ENCODE measurements at regions not wholly inside any gene's neighbourhood (a gene's known extent, or its start where the extent isn't known, plus 50 kb on each side); places are given as distances from the start of the nearest gene placed in this dataset.

DNA sequence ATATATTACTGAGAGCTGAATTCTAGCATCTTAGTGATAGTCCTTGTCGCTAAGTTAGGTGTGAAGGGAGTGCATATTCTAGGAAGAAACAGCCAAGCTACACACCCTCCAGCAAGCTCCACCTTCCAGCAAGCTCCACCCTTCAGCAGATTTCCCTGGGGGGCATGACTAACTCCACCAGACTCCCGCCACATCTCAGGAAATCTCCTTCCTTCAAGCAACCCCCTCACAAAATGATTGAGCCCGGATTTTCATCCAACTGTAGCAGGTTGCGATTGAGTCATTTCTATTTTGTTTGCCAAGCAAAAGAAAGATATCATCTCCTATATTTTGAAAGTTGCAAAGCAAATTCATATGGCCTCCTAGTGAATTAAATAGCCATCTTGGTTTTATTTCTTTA is 162.1 kb upstream of the TMTC4 start:
- peak; percentile 73 for DNase-seq (ENCODE audit: unreplicated experiment)
- TF ChIP-seq, protein P1, sequence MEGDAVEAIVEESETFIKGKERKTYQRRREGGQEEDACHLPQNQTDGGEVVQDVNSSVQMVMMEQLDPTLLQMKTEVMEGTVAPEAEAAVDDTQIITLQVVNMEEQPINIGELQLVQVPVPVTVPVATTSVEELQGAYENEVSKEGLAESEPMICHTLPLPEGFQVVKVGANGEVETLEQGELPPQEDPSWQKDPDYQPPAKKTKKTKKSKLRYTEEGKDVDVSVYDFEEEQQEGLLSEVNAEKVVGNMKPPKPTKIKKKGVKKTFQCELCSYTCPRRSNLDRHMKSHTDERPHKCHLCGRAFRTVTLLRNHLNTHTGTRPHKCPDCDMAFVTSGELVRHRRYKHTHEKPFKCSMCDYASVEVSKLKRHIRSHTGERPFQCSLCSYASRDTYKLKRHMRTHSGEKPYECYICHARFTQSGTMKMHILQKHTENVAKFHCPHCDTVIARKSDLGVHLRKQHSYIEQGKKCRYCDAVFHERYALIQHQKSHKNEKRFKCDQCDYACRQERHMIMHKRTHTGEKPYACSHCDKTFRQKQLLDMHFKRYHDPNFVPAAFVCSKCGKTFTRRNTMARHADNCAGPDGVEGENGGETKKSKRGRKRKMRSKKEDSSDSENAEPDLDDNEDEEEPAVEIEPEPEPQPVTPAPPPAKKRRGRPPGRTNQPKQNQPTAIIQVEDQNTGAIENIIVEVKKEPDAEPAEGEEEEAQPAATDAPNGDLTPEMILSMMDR (IDR thresholded peaks at IDR 0.05; ENCODE audit: unreplicated experiment) = no peak
- Mint-ChIP-seq H3K4me1 (ENCODE audit: insufficient read depth, unreplicated experiment) (no peaks in the 10 kb centered on the region), H3K36me3 (ENCODE audit: insufficient read depth, unreplicated experiment) (no peaks in the 10 kb centered on the region), H3K9me3 (ENCODE audit: unreplicated experiment) (peaks cover 7% of the 10 kb centered on the region), H3K4me3 (ENCODE audit: unreplicated experiment) (no peak overlapping the region), H3K27me3 (ENCODE audit: insufficient read depth, unreplicated experiment) (no peaks in the 10 kb centered on the region), H3K27ac (ENCODE audit: low read depth, unreplicated experiment) (no peak overlapping the region)
- no TSS peak for BruUV-seq (replicated peaks)
- ChIA-PET CTCF (interaction anchor here (0.7 kb wide), 2 partner anchors 73 to 104 kb away, joined by 3 to 4 read pairs; no protein-coding TSS in a partner anchor), POLR2A (interaction anchor here (1.2 kb wide), 1 partner anchor 18 kb away, joined by 3 read pairs; no protein-coding TSS in a partner anchor)
- intact Hi-C loops (cut with micrococcal nuclease) = no loop called here

DNA sequence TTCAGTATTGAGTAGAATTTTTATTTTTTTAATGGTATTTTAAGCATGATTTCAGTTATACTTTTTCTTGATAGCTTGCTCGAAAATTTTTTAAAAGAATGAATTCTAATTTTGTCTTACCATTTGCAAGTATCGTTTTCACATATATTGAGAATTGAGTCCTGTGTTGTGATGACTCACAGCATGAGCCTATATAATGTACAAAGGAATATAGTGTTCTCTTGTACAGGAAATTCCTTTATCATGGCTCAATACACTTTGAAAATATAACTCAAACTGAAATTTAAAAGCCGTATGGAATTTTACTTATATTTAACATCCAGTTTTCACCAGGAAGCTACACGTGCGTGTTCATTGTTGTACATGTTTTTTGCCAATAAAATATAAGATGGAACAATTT is 161.1 kb upstream of the TMTC4 start:
- Mint-ChIP-seq H3K27me3 (ENCODE audit: insufficient read depth, unreplicated experiment) (no peaks in the 10 kb centered on the region), H3K27ac (ENCODE audit: low read depth, unreplicated experiment) (no peak overlapping the region), H3K4me3 (ENCODE audit: unreplicated experiment) (no peak overlapping the region), H3K9me3 (ENCODE audit: unreplicated experiment) (peaks cover 8% of the 10 kb centered on the region), H3K36me3 (ENCODE audit: insufficient read depth, unreplicated experiment) (no peaks in the 10 kb centered on the region), H3K4me1 (ENCODE audit: insufficient read depth, unreplicated experiment) (no peaks in the 10 kb centered on the region)
- TF ChIP-seq, protein P1 (IDR thresholded peaks at IDR 0.05; ENCODE audit: unreplicated experiment) = no peak
- BruUV-seq (replicated peaks) = no TSS peak
- DNase-seq (ENCODE audit: unreplicated experiment) = peak; percentile 14
- ChIA-PET POLR2A (interaction anchor here (0.7 kb wide), 1 partner anchor 88 kb away, joined by 3 read pairs; no protein-coding TSS in a partner anchor), CTCF (interaction anchor here (0.7 kb wide), 1 partner anchor 94 kb away, joined by 3 read pairs; no protein-coding TSS in a partner anchor)
- intact Hi-C loops (cut with micrococcal nuclease) = no loop called here

DNA sequence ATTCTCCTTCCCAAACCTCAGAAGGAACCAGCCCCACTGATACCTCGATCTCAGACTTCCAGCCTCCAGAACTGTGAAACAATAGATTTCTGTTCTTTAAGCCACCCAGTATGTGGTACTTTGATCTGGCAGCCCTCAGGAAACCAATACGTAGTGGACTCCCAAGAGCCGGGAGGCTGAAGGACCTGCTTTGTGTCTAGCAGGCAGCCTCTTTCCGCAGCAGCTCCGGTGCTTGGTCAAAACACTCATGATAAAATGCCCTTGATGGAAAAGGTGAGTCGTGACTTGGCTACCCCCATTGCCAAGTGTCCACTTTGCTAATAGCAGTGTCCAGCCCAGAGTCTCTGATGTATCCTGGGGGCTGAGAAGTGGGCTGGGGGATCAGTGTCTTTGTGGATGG is 158.8 kb upstream of the TMTC4 start:
- ChIA-PET CTCF (no interaction called here), POLR2A (no interaction called here)
- TF ChIP-seq, protein P1 (IDR thresholded peaks at IDR 0.05; ENCODE audit: unreplicated experiment) = no peak
- Mint-ChIP-seq H3K9me3 (ENCODE audit: unreplicated experiment) (peaks cover 8% of the 10 kb centered on the region), H3K4me3 (ENCODE audit: unreplicated experiment) (no peak overlapping the region), H3K27me3 (ENCODE audit: insufficient read depth, unreplicated experiment) (no peaks in the 10 kb centered on the region), H3K27ac (ENCODE audit: low read depth, unreplicated experiment) (no peak overlapping the region), H3K4me1 (ENCODE audit: insufficient read depth, unreplicated experiment) (no peaks in the 10 kb centered on the region), H3K36me3 (ENCODE audit: insufficient read depth, unreplicated experiment) (no peaks in the 10 kb centered on the region)
- DNase-seq (ENCODE audit: unreplicated experiment) = no peak
- no TSS peak for BruUV-seq (replicated peaks)
- intact Hi-C loops (cut with micrococcal nuclease) = no loop called here

DNA sequence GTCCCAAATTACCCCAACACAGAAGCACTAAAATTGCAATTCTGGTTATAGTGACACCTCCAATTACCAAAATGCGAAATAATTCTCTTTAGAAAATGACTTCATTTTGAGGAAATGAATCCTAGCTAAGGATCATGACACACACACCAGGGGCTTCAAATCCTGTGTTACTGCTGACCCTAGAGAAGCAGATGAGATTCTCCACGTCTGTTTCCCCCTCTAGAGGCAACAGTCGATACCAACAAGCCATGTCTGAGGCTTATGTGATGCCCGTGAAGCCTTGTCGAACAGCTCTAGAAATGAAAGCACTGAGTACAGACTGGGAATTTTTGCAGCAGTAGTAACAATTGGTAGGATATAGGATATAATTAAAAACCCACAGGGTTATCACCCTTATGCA is 153.6 kb upstream of the TMTC4 start:
- no peak overlapping the region for H3K4me3 Mint-ChIP-seq (ENCODE audit: unreplicated experiment)
- H3K9me3 Mint-ChIP-seq (ENCODE audit: unreplicated experiment) = peaks cover 8% of the 10 kb centered on the region

More for the DNA sequence above, 153.6 kb upstream of the TMTC4 start:
- Mint-ChIP-seq H3K36me3 (ENCODE audit: insufficient read depth, unreplicated experiment) (no peaks in the 10 kb centered on the region), H3K27ac (ENCODE audit: low read depth, unreplicated experiment) (no peak overlapping the region), H3K27me3 (ENCODE audit: insufficient read depth, unreplicated experiment) (no peaks in the 10 kb centered on the region), H3K4me1 (ENCODE audit: insufficient read depth, unreplicated experiment) (peaks cover 19% of the 10 kb centered on the region)
- ChIA-PET POLR2A (interaction anchor here (0.6 kb wide), 1 partner anchor 1173 kb away, joined by 3 read pairs; no protein-coding TSS in a partner anchor), CTCF (interaction anchor here (0.8 to 1.4 kb wide), 3 partner anchors 18 to 109 kb away, joined by 3 read pairs; no protein-coding TSS in a partner anchor)
- TF ChIP-seq, protein P1 (IDR thresholded peaks at IDR 0.05; ENCODE audit: unreplicated experiment) = no peak
- DNase-seq (ENCODE audit: unreplicated experiment) = no peak
- BruUV-seq (replicated peaks) = no TSS peak
- intact Hi-C loops (cut with micrococcal nuclease) = no loop called here
